HL-60 (cell line): ENCODE measurements at regions not wholly inside any gene's neighbourhood (a gene's known extent, or its start where the extent isn't known, plus 50 kb on each side); places are given as distances from the start of the nearest gene placed in this dataset.

Source experiments
- DNase-seq, 2 experiments: peaks; one replicate each; pipeline ENCODE4 v3.0.0-alpha.2; 2010 to 2020; ENCODE audit warnings: low read depth in 1 of 2, low spot score in 1 of 2
- H3K27ac ChIP-seq: fragments of 250-450 bp; sonication (Bioruptor Pico); replicated peaks from 2 replicates; pipeline ENCODE4 v1.5.1; 2020; ENCODE audit warnings: mild to moderate bottlenecking, moderate library complexity
- H3K27me3 ChIP-seq: fragments of 250-450 bp; sonication (Bioruptor Pico); 2 replicates; pipeline ENCODE4 v1.5.1; 2021; ENCODE audit warnings: mild to moderate bottlenecking, moderate library complexity; ENCODE audit not compliant: insufficient read depth, poor library complexity, severe bottlenecking
- H3K4me3 ChIP-seq: replicated peaks from 2 replicates; pipeline ENCODE4 v1.5.1; 2011; ENCODE audit warnings: mild to moderate bottlenecking, control low read depth, low read length; ENCODE audit not compliant: insufficient read depth
- GABPA ChIP-seq: IDR thresholded peaks from 2 replicates; pipeline ENCODE4 v1.6.1; 2012; ENCODE audit warnings: low read depth
- POLR2AphosphoS5 ChIP-seq: IDR thresholded peaks from 2 replicates; pipeline ENCODE4 v1.6.1; 2012; ENCODE audit warnings: low read depth
- SPI1 ChIP-seq: IDR thresholded peaks from 2 replicates; pipeline ENCODE4 v1.6.1; 2012; ENCODE audit warnings: low read depth, mild to moderate bottlenecking, borderline replicate concordance
- TF ChIP-seq, protein P1 (sequence below): IDR thresholded peaks from one replicate; pipeline ENCODE4 v1.5.1; 2011; ENCODE audit warnings: low read length, control low read depth, inconsistent platforms; ENCODE audit not compliant: insufficient read depth
- TF ChIP-seq, protein P2 (sequence below): IDR thresholded peaks from 2 replicates; pipeline ENCODE4 v1.6.1; 2012; ENCODE audit warnings: low read depth; ENCODE audit not compliant: insufficient replicate concordance

DNA sequence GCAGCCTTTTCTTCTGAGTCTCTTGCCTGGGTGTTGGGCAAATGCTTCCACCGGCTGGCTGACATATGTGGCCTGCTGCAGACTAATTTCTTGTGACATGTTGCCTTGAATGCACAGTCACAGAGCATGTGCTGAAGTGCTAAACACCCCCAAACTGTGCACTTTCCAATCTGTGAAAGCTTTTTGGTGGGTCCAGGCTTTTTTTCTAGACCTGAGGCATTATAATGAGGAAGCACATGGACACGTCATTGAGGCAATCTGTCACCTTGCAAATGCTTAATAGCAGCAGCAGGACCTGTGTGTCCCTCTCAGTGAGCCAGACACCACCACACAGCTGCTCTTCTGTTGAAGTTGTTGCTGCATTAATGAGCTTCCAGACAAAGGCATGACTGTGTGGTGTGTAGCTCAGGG, 274.7 kb downstream of the ELAVL2 start:
- DNase-seq: no peak

DNA sequence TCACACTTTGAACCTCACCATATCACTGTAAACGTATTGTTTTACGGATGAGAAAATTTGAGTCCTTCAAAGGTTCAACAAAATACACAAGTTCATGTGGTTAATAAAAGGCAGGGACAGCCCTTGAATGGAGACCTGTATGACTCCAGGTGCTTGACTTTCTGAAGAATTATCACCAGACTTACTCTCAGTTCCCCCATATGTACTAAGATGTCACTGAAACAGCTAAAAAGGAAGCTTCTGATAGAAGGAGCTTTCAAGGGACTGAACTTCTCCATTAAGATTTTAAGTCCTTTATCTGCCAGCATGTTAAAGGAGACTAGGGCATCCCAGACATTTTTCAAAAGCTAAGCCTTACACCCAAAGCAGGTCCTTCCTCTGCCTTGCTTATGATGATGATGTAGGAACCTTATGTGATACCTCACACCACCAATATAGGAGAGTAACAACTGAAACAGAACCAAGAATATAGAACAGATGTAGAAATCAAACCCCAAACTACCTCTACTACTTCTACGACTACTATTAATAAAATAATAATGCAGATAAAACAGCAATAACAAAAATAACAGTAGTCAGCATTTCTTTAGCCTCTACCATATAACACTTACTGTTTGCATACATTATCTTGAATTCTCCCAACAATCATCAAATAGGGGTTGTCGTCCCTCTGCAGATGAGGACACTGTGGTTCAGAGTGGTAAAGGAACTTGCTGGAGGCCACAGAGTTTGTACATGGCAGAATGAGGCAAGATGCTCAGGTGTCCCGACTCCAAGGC, 273.9 kb downstream of the ELAVL2 start:
- Histone ChIP-seq H3K4me3 (no peak overlapping the region), H3K27me3 (no peaks in the 10 kb centered on the region), H3K27ac (no peak overlapping the region)
- no peak for TF ChIP-seq POLR2AphosphoS5
- no peak for DNase-seq

More for the DNA sequence above, 274.7 kb downstream of the ELAVL2 start:
- TF ChIP-seq, protein P1, sequence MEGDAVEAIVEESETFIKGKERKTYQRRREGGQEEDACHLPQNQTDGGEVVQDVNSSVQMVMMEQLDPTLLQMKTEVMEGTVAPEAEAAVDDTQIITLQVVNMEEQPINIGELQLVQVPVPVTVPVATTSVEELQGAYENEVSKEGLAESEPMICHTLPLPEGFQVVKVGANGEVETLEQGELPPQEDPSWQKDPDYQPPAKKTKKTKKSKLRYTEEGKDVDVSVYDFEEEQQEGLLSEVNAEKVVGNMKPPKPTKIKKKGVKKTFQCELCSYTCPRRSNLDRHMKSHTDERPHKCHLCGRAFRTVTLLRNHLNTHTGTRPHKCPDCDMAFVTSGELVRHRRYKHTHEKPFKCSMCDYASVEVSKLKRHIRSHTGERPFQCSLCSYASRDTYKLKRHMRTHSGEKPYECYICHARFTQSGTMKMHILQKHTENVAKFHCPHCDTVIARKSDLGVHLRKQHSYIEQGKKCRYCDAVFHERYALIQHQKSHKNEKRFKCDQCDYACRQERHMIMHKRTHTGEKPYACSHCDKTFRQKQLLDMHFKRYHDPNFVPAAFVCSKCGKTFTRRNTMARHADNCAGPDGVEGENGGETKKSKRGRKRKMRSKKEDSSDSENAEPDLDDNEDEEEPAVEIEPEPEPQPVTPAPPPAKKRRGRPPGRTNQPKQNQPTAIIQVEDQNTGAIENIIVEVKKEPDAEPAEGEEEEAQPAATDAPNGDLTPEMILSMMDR: no peak
- TF ChIP-seq, protein P2, sequence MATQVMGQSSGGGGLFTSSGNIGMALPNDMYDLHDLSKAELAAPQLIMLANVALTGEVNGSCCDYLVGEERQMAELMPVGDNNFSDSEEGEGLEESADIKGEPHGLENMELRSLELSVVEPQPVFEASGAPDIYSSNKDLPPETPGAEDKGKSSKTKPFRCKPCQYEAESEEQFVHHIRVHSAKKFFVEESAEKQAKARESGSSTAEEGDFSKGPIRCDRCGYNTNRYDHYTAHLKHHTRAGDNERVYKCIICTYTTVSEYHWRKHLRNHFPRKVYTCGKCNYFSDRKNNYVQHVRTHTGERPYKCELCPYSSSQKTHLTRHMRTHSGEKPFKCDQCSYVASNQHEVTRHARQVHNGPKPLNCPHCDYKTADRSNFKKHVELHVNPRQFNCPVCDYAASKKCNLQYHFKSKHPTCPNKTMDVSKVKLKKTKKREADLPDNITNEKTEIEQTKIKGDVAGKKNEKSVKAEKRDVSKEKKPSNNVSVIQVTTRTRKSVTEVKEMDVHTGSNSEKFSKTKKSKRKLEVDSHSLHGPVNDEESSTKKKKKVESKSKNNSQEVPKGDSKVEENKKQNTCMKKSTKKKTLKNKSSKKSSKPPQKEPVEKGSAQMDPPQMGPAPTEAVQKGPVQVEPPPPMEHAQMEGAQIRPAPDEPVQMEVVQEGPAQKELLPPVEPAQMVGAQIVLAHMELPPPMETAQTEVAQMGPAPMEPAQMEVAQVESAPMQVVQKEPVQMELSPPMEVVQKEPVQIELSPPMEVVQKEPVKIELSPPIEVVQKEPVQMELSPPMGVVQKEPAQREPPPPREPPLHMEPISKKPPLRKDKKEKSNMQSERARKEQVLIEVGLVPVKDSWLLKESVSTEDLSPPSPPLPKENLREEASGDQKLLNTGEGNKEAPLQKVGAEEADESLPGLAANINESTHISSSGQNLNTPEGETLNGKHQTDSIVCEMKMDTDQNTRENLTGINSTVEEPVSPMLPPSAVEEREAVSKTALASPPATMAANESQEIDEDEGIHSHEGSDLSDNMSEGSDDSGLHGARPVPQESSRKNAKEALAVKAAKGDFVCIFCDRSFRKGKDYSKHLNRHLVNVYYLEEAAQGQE: no peak
- TF ChIP-seq GABPA (no peak), SPI1 (no peak), POLR2AphosphoS5 (no peak)
- H3K4me3 ChIP-seq: no peak overlapping the region
- H3K27ac ChIP-seq: no peak overlapping the region
- no peaks in the 10 kb centered on the region for H3K27me3 ChIP-seq

DNA sequence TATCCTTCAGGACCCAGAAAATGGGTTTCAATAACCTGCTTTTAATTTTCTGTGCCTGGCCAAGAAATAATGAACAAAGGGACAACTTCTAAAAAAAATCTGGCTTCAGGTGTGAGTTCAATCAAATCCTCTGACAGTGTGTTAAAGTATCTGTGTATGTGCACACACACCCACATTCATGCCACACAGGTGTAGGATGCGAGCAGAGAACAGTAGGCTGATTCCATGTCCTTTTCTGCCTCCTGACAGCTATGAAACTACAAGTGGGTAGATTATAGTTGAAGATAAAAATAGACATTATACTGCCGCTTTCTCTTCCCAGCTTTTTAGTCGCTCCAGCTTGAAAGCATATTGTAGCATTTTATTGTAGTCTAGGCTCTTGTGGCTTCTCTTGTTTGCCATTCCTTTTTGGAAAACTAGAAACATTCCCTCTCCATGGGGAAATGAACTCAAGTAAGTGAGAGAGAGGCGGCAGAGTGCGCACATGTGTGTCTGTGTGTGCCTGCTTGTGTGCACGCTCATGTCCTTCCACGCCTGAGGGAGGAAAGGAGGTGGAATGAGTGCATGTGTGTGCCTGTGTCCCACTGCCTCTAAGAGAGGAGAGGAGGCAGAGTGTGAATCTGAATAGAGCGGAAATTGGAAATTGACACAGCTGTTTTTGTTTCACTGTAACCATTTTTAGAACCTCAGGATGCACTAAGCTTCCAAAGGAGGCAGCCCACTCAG, 273.0 kb downstream of the ELAVL2 start:
- Histone ChIP-seq H3K27ac (no peak overlapping the region), H3K27me3 (no peaks in the 10 kb centered on the region), H3K4me3 (no peak overlapping the region)
- no peak for TF ChIP-seq GABPA
- TF ChIP-seq, protein P2: no peak
- TF ChIP-seq POLR2AphosphoS5: no peak
- TF ChIP-seq, protein P1: no peak
- no peak for TF ChIP-seq SPI1
- no peak for DNase-seq

DNA sequence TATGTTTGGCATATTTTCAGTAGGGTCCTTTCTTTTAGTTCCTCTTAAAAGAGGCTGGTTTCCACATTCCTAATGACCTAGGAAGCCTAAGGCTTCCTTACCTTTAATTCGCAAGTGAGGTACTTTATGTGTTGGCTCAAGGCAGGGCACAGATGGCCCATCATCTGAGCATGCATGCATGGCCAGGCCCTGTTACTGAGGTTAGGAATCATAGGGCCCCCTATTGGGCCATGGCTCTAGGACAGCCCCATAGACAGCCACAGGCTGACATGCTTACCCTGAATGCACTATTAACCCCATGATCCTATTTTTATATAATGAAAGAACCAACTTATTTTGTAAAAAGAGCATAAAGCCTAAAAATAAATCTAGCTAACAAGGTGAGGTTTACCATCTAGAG, 271.4 kb downstream of the ELAVL2 start:
- Histone ChIP-seq H3K27me3 (no peaks in the 10 kb centered on the region), H3K27ac (no peak overlapping the region), H3K4me3 (no peak overlapping the region)
- DNase-seq: no peak
- TF ChIP-seq GABPA: no peak
